Endothelial cell of umbilical vein (primary cell): ENCODE measurements at regions not wholly inside any gene's neighbourhood (a gene's known extent, or its start where the extent isn't known, plus 50 kb on each side); places are given as distances from the start of the nearest gene placed in this dataset.

Experiments used
- EZH2 ChIP-seq: IDR thresholded peaks from 2 replicates; pipeline ENCODE4 v1.6.1; 2012; ENCODE audit warnings: borderline replicate concordance, low read depth, mild to moderate bottlenecking, moderate library complexity, low read length, inconsistent platforms; ENCODE audit not compliant: severe bottlenecking
- FOS ChIP-seq: IDR thresholded peaks from 2 replicates; pipeline ENCODE4 v1.6.1; 2011; ENCODE audit warnings: mild to moderate bottlenecking, low read length, moderate library complexity, borderline replicate concordance; ENCODE audit not compliant: insufficient read depth
- GATA2 ChIP-seq: IDR thresholded peaks from 2 replicates; pipeline ENCODE4 v1.7.0; 2011; ENCODE audit warnings: low read depth, mild to moderate bottlenecking, moderate library complexity, mixed read lengths, low read length; ENCODE audit not compliant: insufficient read length, insufficient read depth
- JUN ChIP-seq: IDR thresholded peaks from 2 replicates; pipeline ENCODE4 v1.6.1; 2011; ENCODE audit warnings: borderline replicate concordance, low read depth; ENCODE audit not compliant: insufficient read length, insufficient read depth
- MYC ChIP-seq: IDR thresholded peaks from one replicate; pipeline ENCODE4 v1.6.1; 2011; ENCODE audit warnings: mild to moderate bottlenecking, low read depth, low read length
- POLR2A ChIP-seq: IDR thresholded peaks from 2 replicates; pipeline ENCODE4 v1.6.1; 2012; ENCODE audit warnings: low read depth, mild to moderate bottlenecking, control low read depth, low read length
- POLR2AphosphoS5 ChIP-seq: IDR thresholded peaks from 2 replicates; pipeline ENCODE4 v1.6.1; 2012; ENCODE audit warnings: low read depth, mild to moderate bottlenecking, control low read depth, low read length, moderate library complexity; ENCODE audit not compliant: insufficient read depth
- TF ChIP-seq, protein P1 (sequence below), 2 donors: IDR thresholded peaks; 1 replicate in 1 of 2; 2 replicates in 1 of 2; pipeline ENCODE4 v1.5.1; 2011; ENCODE audit warnings: low read length in 2 of 2, mild to moderate bottlenecking in 2 of 2, moderate library complexity in 2 of 2, control low read depth in 1 of 2, inconsistent platforms in 1 of 2, low read depth in 1 of 2; ENCODE audit not compliant: insufficient read depth in 1 of 2; ENCODE audit errors: extremely low read depth in 1 of 2
- TF ChIP-seq, protein P2 (sequence below): IDR thresholded peaks from 2 replicates; pipeline ENCODE4 v1.6.1; 2011; ENCODE audit not compliant: insufficient read depth, insufficient read length

DNA sequence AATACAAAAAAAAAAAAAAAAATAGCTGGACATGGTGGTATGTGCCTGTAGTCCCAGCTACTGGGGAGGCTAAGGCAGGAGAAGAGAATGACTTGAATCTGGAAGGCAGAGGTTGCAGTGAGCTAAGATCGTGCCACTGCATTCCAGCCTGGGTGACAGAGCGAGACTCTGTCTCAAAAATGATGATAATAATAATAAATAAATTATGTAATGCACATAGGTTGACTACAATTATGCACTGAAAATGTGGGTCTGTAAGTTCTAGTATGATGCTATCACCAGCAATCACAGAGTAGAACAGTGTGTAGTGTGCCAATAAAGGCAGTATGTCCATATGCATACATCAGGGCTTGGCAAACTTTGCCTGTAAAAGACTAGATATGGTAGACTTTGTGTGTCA is 55.6 kb upstream of the MYCN start:
- TF ChIP-seq EZH2: no peak
- no peak for TF ChIP-seq POLR2AphosphoS5
- TF ChIP-seq, protein P1, sequence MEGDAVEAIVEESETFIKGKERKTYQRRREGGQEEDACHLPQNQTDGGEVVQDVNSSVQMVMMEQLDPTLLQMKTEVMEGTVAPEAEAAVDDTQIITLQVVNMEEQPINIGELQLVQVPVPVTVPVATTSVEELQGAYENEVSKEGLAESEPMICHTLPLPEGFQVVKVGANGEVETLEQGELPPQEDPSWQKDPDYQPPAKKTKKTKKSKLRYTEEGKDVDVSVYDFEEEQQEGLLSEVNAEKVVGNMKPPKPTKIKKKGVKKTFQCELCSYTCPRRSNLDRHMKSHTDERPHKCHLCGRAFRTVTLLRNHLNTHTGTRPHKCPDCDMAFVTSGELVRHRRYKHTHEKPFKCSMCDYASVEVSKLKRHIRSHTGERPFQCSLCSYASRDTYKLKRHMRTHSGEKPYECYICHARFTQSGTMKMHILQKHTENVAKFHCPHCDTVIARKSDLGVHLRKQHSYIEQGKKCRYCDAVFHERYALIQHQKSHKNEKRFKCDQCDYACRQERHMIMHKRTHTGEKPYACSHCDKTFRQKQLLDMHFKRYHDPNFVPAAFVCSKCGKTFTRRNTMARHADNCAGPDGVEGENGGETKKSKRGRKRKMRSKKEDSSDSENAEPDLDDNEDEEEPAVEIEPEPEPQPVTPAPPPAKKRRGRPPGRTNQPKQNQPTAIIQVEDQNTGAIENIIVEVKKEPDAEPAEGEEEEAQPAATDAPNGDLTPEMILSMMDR (IDR thresholded peaks at IDR 0.05; ENCODE audit: extremely low read depth in 1 of 2, insufficient read depth in 1 of 2, low read depth in 1 of 2, low read length in 2 of 2): no peak
- TF ChIP-seq POLR2A: no peak
- TF ChIP-seq MYC: no peak
- TF ChIP-seq JUN: no peak
- no peak for TF ChIP-seq FOS
- no peak for TF ChIP-seq GATA2
- TF ChIP-seq, protein P2, sequence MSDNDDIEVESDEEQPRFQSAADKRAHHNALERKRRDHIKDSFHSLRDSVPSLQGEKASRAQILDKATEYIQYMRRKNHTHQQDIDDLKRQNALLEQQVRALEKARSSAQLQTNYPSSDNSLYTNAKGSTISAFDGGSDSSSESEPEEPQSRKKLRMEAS: no peak
